ENCODE measurements at regions not wholly inside any gene's neighbourhood (a gene's known extent, or its start where the extent isn't known, plus 50 kb on each side); places are given as distances from the start of the nearest gene placed in this dataset.
A peak's percentile ranks its signal among the peaks of the same experiment; 100 is the strongest.

DNA sequence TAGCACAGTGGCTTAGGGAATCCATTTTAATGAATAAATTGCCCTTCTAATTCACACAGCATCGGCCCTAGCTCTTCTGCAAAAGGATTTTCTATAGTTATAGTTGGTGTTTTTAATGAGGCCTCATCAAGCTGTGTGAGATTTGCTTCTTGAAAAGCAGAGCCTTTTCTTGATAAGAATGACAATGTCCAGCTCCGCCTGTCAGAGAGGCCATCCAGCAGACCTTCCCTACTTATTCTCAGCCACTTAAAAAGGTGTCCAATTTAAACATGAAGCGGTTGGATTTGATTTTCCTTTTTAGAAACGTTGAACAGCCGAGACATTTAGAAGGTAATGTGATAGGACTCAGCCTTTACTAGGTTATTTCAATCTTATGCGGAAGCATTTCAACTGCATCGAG is 134.4 kb downstream of the ZNF608 start:
- TF ChIP-seq GATA2 (IDR thresholded peaks at IDR 0.05; ENCODE audit: low read depth, low read length) (no peak), GATA3 (IDR thresholded peaks at IDR 0.05; ENCODE audit: low read depth, low read length) (no peak)

DNA sequence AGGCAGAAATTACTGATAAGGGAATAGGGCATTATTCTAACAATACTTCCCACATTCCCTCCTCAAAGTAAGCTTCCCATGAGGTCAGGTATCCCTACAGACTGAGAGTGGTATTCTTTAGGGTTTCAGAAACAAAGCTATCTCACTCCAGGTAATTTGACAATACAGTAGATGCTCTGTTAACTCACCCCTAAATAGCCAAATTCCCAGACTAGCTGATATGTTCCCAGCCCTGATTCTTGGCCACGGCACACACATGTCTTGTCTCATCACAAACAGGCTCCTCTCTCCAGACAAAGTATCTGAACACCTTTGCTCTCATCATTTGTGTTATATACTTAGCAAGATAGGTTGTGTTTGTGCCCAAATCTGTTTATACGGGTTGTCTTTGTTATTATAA is 139.9 kb downstream of the ZNF608 start:
- TF ChIP-seq GATA2 (IDR thresholded peaks at IDR 0.05; ENCODE audit: low read depth, low read length) (no peak), GATA3 (IDR thresholded peaks at IDR 0.05; ENCODE audit: low read depth, low read length) (no peak)

DNA sequence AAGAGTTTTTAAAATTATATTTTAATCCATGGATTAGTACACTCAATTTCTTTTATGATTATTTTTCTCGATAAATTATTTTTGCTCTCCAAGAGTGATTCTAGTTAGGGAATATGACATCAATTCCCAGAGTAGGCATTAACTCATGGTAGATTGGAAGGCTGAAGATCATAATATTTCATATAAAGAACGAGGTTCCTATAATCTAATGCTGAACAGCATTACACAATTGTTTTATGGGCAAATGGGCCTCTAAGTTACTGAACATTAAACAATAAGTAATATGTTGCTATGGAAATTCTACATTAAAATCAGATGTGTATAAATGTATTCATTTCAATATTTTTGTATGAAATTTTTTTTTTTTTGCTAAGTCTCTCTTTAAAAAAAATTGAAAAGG is 140.3 kb downstream of the ZNF608 start:
- no peak for TF ChIP-seq GATA3 (IDR thresholded peaks at IDR 0.05; ENCODE audit: low read depth, low read length)
- TF ChIP-seq GATA2 (IDR thresholded peaks at IDR 0.05; ENCODE audit: low read depth, low read length) = no peak

DNA sequence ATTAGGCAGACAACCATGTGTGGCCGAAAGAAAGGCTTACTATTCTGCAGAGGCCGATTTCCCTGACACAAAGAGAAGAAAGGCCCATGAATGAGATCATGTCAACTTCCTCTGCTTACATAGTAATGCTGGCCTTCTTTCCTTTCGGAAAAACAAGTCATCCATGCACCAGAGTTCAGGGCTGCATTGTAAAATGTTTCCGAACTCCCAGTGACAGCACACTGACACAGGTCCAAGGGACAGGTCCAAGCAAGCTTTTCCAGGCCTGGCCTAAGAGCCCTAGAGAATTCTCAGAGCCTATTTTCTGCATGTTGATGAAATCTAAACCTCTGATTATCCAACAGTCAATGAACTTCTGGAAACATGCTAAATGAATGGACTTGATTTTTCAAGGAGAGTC is 140.9 kb downstream of the ZNF608 start:
- no peak for TF ChIP-seq GATA2 (IDR thresholded peaks at IDR 0.05; ENCODE audit: low read depth, low read length)
- no peak for TF ChIP-seq GATA3 (IDR thresholded peaks at IDR 0.05; ENCODE audit: low read depth, low read length)

DNA sequence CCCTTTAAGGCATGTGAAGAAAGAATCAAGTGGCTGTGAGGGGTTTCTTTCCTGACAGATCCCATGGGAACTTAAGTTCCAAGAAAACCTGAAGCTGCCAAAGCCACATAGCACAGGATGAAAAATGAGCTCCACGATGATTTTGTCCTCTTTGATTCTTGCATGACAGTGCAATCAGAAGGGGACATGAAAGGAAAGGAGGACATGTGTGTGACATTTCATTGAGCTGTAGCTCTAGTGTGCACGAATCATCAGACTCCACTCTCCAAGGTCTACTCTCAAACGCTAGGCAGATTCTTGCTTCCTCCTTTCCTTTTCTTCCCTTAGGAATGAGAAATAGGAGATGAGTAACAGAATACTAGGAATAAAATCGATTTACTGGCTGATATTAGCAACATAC is 142.0 kb downstream of the ZNF608 start:
- TF ChIP-seq GATA3 (IDR thresholded peaks at IDR 0.05; ENCODE audit: low read depth, low read length) (no peak), GATA2 (IDR thresholded peaks at IDR 0.05; ENCODE audit: low read depth, low read length) (no peak)

DNA sequence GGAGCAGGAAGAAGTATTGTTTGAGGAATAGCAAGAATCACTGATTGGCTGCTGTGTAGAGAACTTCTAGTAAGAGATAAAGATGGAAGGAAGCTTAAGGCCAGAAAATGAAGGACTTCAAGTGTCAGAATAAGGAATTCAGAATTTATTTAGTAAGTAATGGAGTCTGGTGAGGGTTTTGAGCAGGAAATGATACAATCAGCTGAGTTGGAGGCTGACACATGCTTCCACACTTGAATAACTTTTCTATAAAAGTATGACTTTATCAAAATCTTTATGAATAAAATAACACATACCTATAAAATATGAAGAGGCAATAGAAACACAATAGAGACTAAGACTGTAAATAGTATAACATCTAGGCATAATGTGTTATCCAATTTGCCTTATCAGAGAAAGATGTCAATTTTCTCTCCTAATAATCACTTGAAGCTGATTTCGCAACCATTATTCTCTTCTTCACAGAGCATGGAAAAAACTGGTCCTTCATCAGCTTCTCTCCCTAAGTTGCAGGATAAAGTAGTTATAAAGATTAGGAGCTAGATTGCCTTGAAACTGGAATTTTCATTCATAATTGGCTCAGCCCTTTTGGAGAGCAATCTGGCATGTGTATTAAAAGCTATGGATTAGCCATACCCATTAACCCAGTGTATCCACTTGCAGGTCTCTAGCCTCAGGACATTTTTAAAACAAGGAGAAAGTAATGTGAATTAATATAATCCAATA is 143.4 kb downstream of the ZNF608 start:
- TF ChIP-seq GATA3 (IDR thresholded peaks at IDR 0.05; ENCODE audit: low read depth, low read length) (peak; percentile 70), GATA2 (IDR thresholded peaks at IDR 0.05; ENCODE audit: low read depth, low read length) (peak; percentile 62; the same call in 1 of the 2 replicates)

DNA sequence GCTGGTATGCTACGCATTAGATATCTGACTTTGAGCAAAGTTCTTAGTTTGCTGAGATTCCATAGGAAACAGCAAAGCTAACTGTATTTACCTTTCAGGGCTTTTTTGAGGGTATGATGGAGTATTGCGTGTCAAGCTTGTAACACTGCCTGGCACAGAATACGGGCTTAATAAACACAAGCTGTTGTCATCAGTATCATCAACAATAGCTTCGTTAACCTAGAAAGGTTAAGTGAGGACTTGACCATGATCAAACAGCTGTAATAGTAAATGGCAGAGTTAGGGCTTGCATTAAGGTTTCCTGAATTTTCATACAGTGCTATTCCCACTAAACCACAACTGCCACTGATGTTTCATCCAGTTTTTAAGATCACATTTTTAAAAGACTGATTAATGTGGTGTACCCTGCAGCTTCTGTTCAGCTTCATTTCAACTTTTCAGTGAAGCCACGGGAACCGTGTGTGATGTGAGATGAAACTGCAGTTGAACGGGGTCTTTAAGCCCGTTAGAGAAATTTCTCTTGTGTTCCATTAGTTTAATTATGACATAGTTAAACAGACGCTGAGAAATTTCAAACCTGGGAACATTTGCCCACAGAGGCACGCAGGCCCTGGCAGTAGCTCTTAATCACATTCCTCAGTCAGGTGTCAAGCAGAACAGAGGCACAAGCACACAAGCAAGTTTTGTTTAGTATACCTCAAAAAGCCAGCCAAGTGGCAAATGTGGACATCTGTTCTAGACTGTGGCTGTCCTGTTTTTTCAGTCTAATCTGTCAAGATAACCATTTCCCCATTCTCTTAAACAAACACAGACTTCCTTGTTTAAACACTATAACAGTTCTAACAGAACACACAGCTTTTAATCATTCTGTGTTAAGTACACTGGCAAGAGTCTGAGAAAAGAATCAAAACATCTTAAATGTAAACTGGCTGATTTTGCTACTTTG is 147.1 kb downstream of the ZNF608 start:
- TF ChIP-seq GATA3 (IDR thresholded peaks at IDR 0.05; ENCODE audit: low read depth, low read length) = no peak
- peak; percentile 45; the same call in 1 of the 2 replicates for TF ChIP-seq GATA2 (IDR thresholded peaks at IDR 0.05; ENCODE audit: low read depth, low read length)

DNA sequence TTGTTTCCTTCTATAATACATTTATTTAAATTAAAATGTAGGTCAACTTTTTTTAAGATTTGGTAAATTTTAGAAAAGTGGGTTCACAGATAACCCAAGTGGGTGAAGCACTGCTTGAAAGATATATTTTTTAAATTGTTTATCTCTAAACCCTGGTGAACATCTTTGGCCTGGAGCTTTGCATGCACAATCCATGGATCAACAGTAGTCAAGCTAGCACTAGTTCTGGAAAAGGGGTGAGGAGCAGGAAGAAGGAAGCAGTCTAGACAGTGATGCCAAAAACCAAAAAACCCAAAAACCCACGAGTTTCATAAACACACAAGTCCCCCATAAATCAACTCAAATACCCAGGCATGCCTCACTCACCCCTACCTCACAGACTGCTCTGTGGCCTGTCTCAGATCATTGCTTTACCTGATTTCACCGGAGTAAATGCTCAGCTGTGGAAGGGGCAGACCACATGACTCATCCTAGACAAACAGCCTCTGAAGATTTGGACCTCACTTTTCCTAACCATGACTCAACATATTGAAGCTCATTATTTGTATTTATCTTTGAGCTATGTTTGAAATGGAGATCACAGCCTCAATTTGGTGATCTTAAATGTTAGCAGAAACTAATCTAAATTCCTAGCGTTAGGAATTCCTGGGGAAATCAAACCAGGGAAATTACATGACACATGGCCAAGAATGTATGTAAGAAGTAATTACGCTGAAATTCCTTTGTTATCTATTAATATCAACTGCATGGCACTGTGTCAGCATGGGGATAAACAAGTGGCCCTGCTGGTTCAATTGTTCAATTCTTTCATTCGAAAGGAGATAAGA is 149.6 kb downstream of the ZNF608 start:
- TF ChIP-seq GATA3 (IDR thresholded peaks at IDR 0.05; ENCODE audit: low read depth, low read length) = no peak
- TF ChIP-seq GATA2 (IDR thresholded peaks at IDR 0.05; ENCODE audit: low read depth, low read length) = no peak

DNA sequence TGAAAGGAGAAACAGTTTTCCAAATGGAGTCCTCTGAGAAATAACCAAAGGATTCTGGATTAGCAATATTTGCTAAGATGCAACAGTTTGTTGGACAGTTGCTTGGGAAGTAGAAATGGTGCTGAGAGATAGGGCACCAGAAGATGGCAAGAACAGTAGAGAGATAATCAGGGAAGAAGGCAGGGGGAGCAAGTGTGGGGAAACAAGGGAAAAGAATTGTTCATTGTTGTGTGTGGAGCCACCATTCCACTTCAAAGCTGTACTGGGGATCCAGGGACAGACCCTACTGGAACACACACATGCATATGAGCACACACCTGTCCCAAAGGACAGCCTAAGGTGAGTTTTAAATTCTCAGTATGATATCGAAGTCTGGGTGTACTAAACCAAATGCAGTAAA is 152.5 kb downstream of the ZNF608 start:
- TF ChIP-seq GATA2 (IDR thresholded peaks at IDR 0.05; ENCODE audit: low read depth, low read length) = no peak
- no peak for TF ChIP-seq GATA3 (IDR thresholded peaks at IDR 0.05; ENCODE audit: low read depth, low read length)

DNA sequence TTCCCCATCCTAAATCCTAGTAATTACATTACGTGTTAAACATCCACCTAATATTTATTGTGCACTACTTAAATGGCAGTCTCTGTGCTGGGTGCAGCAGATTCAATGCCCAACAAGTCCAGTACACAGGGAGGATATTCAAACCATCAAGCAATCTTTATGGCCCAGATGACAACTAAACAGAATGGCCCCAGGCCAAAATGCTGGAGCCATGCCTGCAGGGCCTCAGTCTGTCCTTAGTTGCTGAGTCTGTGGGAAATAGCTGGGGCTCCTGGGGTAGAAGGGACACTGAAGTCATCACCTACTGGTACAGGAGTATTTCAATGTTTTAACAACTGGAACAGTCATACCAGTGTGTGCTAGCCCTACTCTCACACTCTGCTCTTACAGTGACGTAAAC is 153.5 kb downstream of the ZNF608 start:
- no peak for TF ChIP-seq GATA2 (IDR thresholded peaks at IDR 0.05; ENCODE audit: low read depth, low read length)
- TF ChIP-seq GATA3 (IDR thresholded peaks at IDR 0.05; ENCODE audit: low read depth, low read length) = no peak

DNA sequence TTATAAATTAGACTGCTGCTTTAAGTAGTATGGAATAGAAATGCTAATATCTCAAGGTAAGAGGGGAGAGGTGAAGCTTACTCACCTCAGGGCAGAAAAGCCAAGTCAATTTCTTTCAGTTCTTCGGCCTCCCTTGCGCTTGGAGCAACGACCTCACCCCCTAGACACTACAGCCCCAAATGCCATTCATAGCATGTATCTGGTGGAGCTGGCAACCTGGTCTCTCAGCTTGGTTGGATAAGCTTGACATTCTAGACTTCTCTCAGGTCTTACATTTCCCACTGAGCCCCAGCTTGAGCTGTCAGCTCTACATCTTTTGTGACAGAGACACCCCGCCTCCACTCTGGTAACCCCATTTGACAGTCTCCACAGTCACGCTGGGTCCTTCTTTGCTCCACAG is 154.9 kb downstream of the ZNF608 start:
- no peak for TF ChIP-seq GATA3 (IDR thresholded peaks at IDR 0.05; ENCODE audit: low read depth, low read length)
- TF ChIP-seq GATA2 (IDR thresholded peaks at IDR 0.05; ENCODE audit: low read depth, low read length) = no peak

DNA sequence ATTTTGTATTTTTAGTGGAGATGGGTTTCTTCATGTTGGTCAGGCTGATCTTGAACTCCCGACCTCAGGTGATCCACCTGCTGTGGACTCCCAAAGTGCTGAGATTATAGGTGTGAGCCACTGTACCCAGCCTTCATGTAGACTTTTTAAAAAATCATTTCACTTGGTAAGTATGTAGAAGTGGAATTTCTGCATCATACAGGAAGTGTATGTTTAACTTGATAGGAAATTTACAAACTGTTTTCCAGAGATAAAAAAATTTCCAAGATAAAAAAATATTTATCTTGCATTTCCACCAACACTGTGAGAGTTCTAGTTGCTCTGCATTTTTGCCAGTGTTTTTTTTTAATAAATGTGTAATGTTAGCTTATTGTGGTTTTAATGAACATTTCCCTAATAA is 155.8 kb downstream of the ZNF608 start:
- TF ChIP-seq GATA3 (IDR thresholded peaks at IDR 0.05; ENCODE audit: low read depth, low read length) (no peak), GATA2 (IDR thresholded peaks at IDR 0.05; ENCODE audit: low read depth, low read length) (no peak)

DNA sequence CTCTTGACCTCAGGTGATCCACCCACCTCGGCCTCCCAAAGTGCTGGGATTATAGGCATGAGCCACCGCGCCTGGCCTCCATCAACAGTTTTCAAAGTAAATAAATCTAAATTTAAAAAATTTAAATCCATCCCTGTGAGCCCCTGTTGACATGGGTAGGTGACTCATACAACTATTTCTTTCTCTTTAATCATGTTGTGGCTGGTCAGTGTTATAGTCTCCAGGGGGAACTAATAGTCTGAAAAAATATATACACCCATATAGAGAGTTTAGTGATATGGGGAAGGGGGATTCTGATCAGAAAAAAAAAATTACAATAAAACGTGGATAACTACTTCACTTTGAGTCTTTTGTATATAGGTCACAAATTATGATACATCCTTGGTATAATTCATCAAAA is 159.2 kb downstream of the ZNF608 start:
- TF ChIP-seq GATA3 (IDR thresholded peaks at IDR 0.05; ENCODE audit: low read depth, low read length) (no peak), GATA2 (IDR thresholded peaks at IDR 0.05; ENCODE audit: low read depth, low read length) (no peak)

All from SH-SY5Y (cell line).